IMR-90 (cell line): ENCODE measurements at regions not wholly inside any gene's neighbourhood (a gene's known extent, or its start where the extent isn't known, plus 50 kb on each side); places are given as distances from the start of the nearest gene placed in this dataset.
A peak's percentile ranks its signal among the peaks of the same experiment; 100 is the strongest.
"Not testable (repeated sequence)": the region's sequence is repeated elsewhere in the genome, so short reads cannot be mapped to it uniquely, and the experiment has no call there.

ENCODE experiments used
- ATAC-seq: fragments of 200-7000 bp; cut with Tn5 transposase; 2 replicates; pipeline ENCODE4 v1.9.1; 2020; ENCODE audit warnings: low read depth, mild to moderate bottlenecking, moderate library complexity
- BruUV-seq: library from RNA; stranded (reverse); fragments of 400-500 nt; replicated peaks from 2 replicates; lab custom pipeline; 2021; lab: Mats Ljungman, UMichigan
- CTCF ChIA-PET: fragments of 300-600 bp; formaldehyde crosslinking; extraction: SDS; loops from one replicate; lab custom pipeline; 2021; ENCODE audit warnings: antibody characterized with exemption; lab: Yijun Ruan, JAX
- POLR2A ChIA-PET: fragments of 300-600 bp; sonication (Branson Sonifier 250); formaldehyde crosslinking; loops from one replicate; lab custom pipeline; 2022; ENCODE audit warnings: antibody characterized with exemption; ENCODE audit not compliant: unreplicated experiment; lab: Charles Lee
- DNase-seq: peaks from one replicate; pipeline ENCODE4 v3.0.0; 2013
- H2AFZ ChIP-seq: replicated peaks from 2 replicates; pipeline ENCODE3; 2013; ENCODE audit warnings: low read length, mild to moderate bottlenecking; ENCODE audit not compliant: poor library complexity
- H2AK5ac ChIP-seq: 2 replicates; pipeline ENCODE4 v1.6.1; 2013; ENCODE audit warnings: low read depth, low read length, inconsistent platforms
- H2AK9ac ChIP-seq: replicated peaks from 2 replicates; pipeline ENCODE3; 2013; ENCODE audit warnings: mild to moderate bottlenecking, low read depth, low read length, moderate library complexity; ENCODE audit not compliant: poor library complexity
- H2BK120ac ChIP-seq: 2 replicates; pipeline ENCODE4 v1.6.1; 2013; ENCODE audit warnings: low read depth, low read length, inconsistent platforms
- H2BK15ac ChIP-seq: 3 replicates; pipeline ENCODE4 v1.6.1; 2013; ENCODE audit warnings: low read depth, low read length, inconsistent platforms
- H2BK20ac ChIP-seq: 2 replicates; pipeline ENCODE4 v1.6.1; 2013; ENCODE audit warnings: low read depth, mild to moderate bottlenecking, inconsistent platforms, low read length, moderate library complexity
- H2BK5ac ChIP-seq: 2 replicates; pipeline ENCODE4 v1.6.1; 2013; ENCODE audit warnings: mild to moderate bottlenecking, low read depth, low read length, inconsistent platforms; ENCODE audit not compliant: poor library complexity, severe bottlenecking
- H3K14ac ChIP-seq: replicated peaks from 2 replicates; pipeline ENCODE4 v1.6.1; 2013; ENCODE audit warnings: low read depth, low read length, inconsistent platforms
- H3K18ac ChIP-seq: 2 replicates; pipeline ENCODE4 v1.6.1; 2013; ENCODE audit warnings: low read depth, low read length, control low read depth
- H3K23ac ChIP-seq: 2 replicates; pipeline ENCODE4 v1.6.1; 2013; ENCODE audit warnings: low read depth, low read length, inconsistent platforms
- H3K27ac ChIP-seq: 2 replicates; pipeline ENCODE4 v1.5.1; 2013; ENCODE audit warnings: mild to moderate bottlenecking, control low read depth, low read length; ENCODE audit not compliant: insufficient read depth
- H3K27me3 ChIP-seq: 2 replicates; pipeline ENCODE4 v1.6.1; 2013; ENCODE audit warnings: low read length; ENCODE audit not compliant: control insufficient read depth, insufficient read depth
- H3K36me3 ChIP-seq: 2 replicates; pipeline ENCODE4 v1.6.1; 2013; ENCODE audit warnings: low read length, mixed read lengths; ENCODE audit not compliant: control insufficient read depth, insufficient read depth
- H3K4ac ChIP-seq: 2 replicates; pipeline ENCODE4 v1.6.1; 2013; ENCODE audit warnings: low read depth, low read length, inconsistent platforms
- H3K4me1 ChIP-seq: 2 replicates; pipeline ENCODE4 v1.6.1; 2013; ENCODE audit warnings: low read length, mixed read lengths; ENCODE audit not compliant: control insufficient read depth, insufficient read depth
- H3K4me2 ChIP-seq: 2 replicates; pipeline ENCODE4 v1.6.1; 2013; ENCODE audit warnings: low read depth, mild to moderate bottlenecking, control low read depth, low read length, moderate library complexity
- H3K4me3 ChIP-seq: 2 replicates; pipeline ENCODE4 v1.5.1; 2013; ENCODE audit warnings: low read depth, mild to moderate bottlenecking, control low read depth, low read length, moderate library complexity; ENCODE audit not compliant: insufficient read depth
- H3K56ac ChIP-seq: 2 replicates; pipeline ENCODE4 v1.6.1; 2013; ENCODE audit warnings: low read length, inconsistent platforms; ENCODE audit not compliant: insufficient read depth; ENCODE audit errors: extremely low read depth
- H3K79me1 ChIP-seq, 2 experiments: 2 replicates each; pipeline ENCODE4 v1.6.1; 2013; ENCODE audit warnings: low read length in 2 of 2, inconsistent platforms in 1 of 2, low read depth in 1 of 2
- H3K9ac ChIP-seq: 2 replicates; pipeline ENCODE4 v1.6.1; 2013; ENCODE audit warnings: low read depth, low read length, control low read depth
- H3K9me1 ChIP-seq: 2 replicates; pipeline ENCODE4 v1.6.1; 2013; ENCODE audit warnings: low read length, inconsistent platforms; ENCODE audit not compliant: insufficient read depth
- H3K9me3 ChIP-seq: 2 replicates; pipeline ENCODE4 v1.6.1; 2013; ENCODE audit warnings: low read length; ENCODE audit not compliant: control insufficient read depth, insufficient read depth
- H4K20me1 ChIP-seq: 2 replicates; pipeline ENCODE4 v1.6.1; 2013; ENCODE audit warnings: low read length, inconsistent platforms; ENCODE audit not compliant: insufficient read depth
- H4K5ac ChIP-seq: 2 replicates; pipeline ENCODE4 v1.6.1; 2013; ENCODE audit warnings: mild to moderate bottlenecking, low read depth, low read length, control low read depth
- H4K8ac ChIP-seq, 2 experiments: 2 replicates each; pipeline ENCODE4 v1.6.1; 2013; ENCODE audit warnings: low read depth in 2 of 2, low read length in 2 of 2, control low read depth in 1 of 2, inconsistent platforms in 1 of 2
- H4K91ac ChIP-seq: 2 replicates; pipeline ENCODE4 v1.6.1; 2013; ENCODE audit warnings: low read depth, low read length, inconsistent platforms; ENCODE audit not compliant: insufficient read depth
- WGBS, 2 experiments: methylation state at CpG; one replicate each; pipeline versions ENCODE4 v1.1.5 to v1.1.7; 2013; ENCODE audit warnings: missing lambda C conversion rate in 2 of 2; ENCODE audit not compliant: insufficient read length in 1 of 2; ENCODE audit errors: extremely low coverage in 2 of 2; 5-methylcytosine and 5-hydroxymethylcytosine counted together
- dilution Hi-C: fragments of 300-500 bp; cut with HindIII; formaldehyde crosslinking; loops from one replicate; pipeline ENCODE4 v1.14.3; 2018; ENCODE audit warnings: low sequenced_read_pairs; ENCODE audit not compliant: unreplicated experiment
- in situ Hi-C: fragments of 300-500 bp; cut with MboI; formaldehyde crosslinking; loops from 3 replicates; pipeline ENCODE4 v1.14.3; 2019; ENCODE audit warnings: low sequenced_read_pairs, inconsistent platforms, mixed read lengths
- intact Hi-C: fragments of 100-400 bp; cut with micrococcal nuclease; formaldehyde crosslinking; loops from 2 replicates; pipeline ENCODE4 v1.10.0; 2022

DNA sequence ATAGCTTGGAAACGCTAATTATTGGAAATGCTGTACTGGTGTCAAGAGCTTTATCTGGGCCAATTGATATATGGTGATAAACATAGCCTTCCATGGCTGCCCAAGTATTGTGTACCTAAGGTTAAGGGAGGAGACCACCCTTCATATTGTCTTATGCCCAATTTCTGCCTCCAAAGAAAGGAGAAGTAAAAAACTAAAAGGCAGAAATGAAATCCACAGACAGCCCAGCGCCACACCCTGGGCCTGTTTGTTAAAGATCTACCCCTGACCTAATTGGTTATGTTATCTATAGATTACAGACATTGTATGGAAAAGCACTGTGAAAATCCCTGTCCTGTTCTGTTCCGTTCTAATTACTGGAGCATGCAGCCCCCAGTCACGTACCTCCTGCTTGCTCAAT, 142.4 kb upstream of the RPS23 start:
- BruUV-seq, H2BK5ac ChIP-seq, POLR2A ChIA-PET, H3K27me3 ChIP-seq, H3K4me3 ChIP-seq, H2AK9ac ChIP-seq, H2BK15ac ChIP-seq, H3K23ac ChIP-seq, intact Hi-C loops, H3K18ac ChIP-seq, H3K4ac ChIP-seq, H4K8ac ChIP-seq, H3K9ac ChIP-seq, H3K9me3 ChIP-seq, H3K4me2 ChIP-seq, H3K9me1 ChIP-seq, in situ Hi-C loops, H2AFZ ChIP-seq, H4K91ac ChIP-seq, H2AK5ac ChIP-seq, dilution Hi-C loops, H4K5ac ChIP-seq, H3K27ac ChIP-seq, H3K36me3 ChIP-seq, ATAC-seq, DNase-seq, H3K79me1 ChIP-seq, H3K56ac ChIP-seq, H4K20me1 ChIP-seq: not testable (repeated sequence)
- Histone ChIP-seq H2BK20ac (0 out of 2 replicates have a peak overlapping the region, but pooled peaks have one; percentile 82), H3K4me1 (peaks cover 10% of the 10 kb centered on the region), H3K14ac (peak overlapping the region; percentile 77; the same call in 1 of the 2 replicates), H2BK120ac (peak overlapping the region; percentile 79; the same call in 1 of the 2 replicates)
- CTCF ChIA-PET, result interaction anchor here (2.5 kb wide), 1 partner anchor 56 kb away, joined by 7 read pairs; no protein-coding TSS in a partner anchor
- no CpG with 5 or more reads among the region's 4 CpGs for WGBS, 2 experiments
